Loucy (cell line): ENCODE measurements at regions not wholly inside any gene's neighbourhood (a gene's known extent, or its start where the extent isn't known, plus 50 kb on each side); places are given as distances from the start of the nearest gene placed in this dataset.

ENCODE experiments used
- H2AFZ ChIP-seq: fragments of 200-600 bp; sonication (generic); 2 replicates; pipeline ENCODE4 v1.6.0; 2016; ENCODE audit warnings: antibody characterized with exemption, mild to moderate bottlenecking, low read length, moderate library complexity
- H3F3A ChIP-seq: fragments of 200-600 bp; 2 replicates; pipeline ENCODE4 v1.6.0; 2016; ENCODE audit warnings: antibody characterized with exemption, low read depth, mild to moderate bottlenecking
- H3K27me3 ChIP-seq: fragments of 200-600 bp; sonication (generic); 2 replicates; pipeline ENCODE4 v1.6.1; 2014; ENCODE audit warnings: low read length, mild to moderate bottlenecking; ENCODE audit not compliant: insufficient read depth, poor library complexity, severe bottlenecking
- H3K36me3 ChIP-seq: fragments of 200-600 bp; sonication (generic); 2 replicates; pipeline ENCODE4 v1.6.1; 2016; ENCODE audit warnings: low read length; ENCODE audit not compliant: insufficient read depth
- H3K4me1 ChIP-seq: fragments of 200-600 bp; sonication (generic); 2 replicates; pipeline ENCODE4 v1.5.1; 2014; ENCODE audit warnings: low read length, mild to moderate bottlenecking; ENCODE audit not compliant: insufficient read depth, poor library complexity, severe bottlenecking
- H3K4me2 ChIP-seq: fragments of 200-600 bp; sonication (generic); 2 replicates; pipeline ENCODE4 v1.6.0; 2014; ENCODE audit warnings: antibody characterized with exemption, low read length, low read depth, mild to moderate bottlenecking; ENCODE audit not compliant: poor library complexity, severe bottlenecking
- H3K4me3 ChIP-seq: fragments of 200-600 bp; sonication (generic); 2 replicates; pipeline ENCODE4 v1.5.1; 2014; ENCODE audit warnings: low read length, mild to moderate bottlenecking, mixed read lengths; ENCODE audit not compliant: poor library complexity, severe bottlenecking
- H3K79me2 ChIP-seq: fragments of 200-600 bp; sonication (generic); 2 replicates; pipeline ENCODE4 v1.6.1; 2014; ENCODE audit warnings: low read length; ENCODE audit not compliant: insufficient read depth
- H3K9ac ChIP-seq: fragments of 200-600 bp; sonication (generic); 2 replicates; pipeline ENCODE4 v1.6.0; 2014; ENCODE audit warnings: mild to moderate bottlenecking, low read depth, low read length, moderate library complexity; ENCODE audit not compliant: poor library complexity, severe bottlenecking
- H3K9me2 ChIP-seq: fragments of 200-600 bp; sonication (generic); replicated peaks from 2 replicates; pipeline ENCODE4 v1.6.1; 2016; ENCODE audit warnings: low read depth, low read length, mixed read lengths
- H3K9me3 ChIP-seq: fragments of 200-600 bp; sonication (generic); 2 replicates; pipeline ENCODE4 v1.6.1; 2014; ENCODE audit warnings: mild to moderate bottlenecking, antibody characterized with exemption, low read length, low read depth; ENCODE audit not compliant: insufficient read depth
- H4K20me1 ChIP-seq: fragments of 200-600 bp; sonication (generic); 2 replicates; pipeline ENCODE4 v1.6.0; 2014; ENCODE audit warnings: antibody characterized with exemption, low read length, mild to moderate bottlenecking; ENCODE audit not compliant: insufficient read depth, poor library complexity, severe bottlenecking
- CTCF ChIP-seq: fragments of 200-600 bp; sonication (generic); conservative IDR thresholded peaks from 2 replicates; pipeline ENCODE4 v1.5.1; 2014; ENCODE audit warnings: mild to moderate bottlenecking, antibody characterized with exemption, low read length
- EZH2phosphoT487 ChIP-seq: fragments of 200-600 bp; IDR thresholded peaks from 2 replicates; pipeline ENCODE4 v1.6.1; 2018; ENCODE audit warnings: antibody characterized with exemption, mild to moderate bottlenecking, moderate library complexity, borderline replicate concordance

DNA sequence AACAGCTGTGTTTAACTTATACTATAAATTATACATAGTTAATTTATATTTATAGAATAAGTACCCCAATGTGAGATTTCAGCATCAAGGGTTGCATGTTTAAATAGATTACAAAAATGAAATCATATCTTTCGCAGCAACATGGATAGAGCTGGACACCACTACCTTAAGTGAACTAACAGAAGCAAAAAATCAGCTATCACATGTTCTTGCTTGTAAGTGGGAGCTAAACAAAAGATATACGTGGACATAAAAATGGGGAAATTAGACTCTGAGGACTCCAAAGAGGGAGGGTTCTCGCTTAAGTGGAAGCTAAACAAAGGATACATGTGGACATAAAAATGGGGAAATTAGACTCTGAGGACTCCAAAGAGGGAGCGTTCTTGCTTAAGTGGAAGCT is 626.5 kb upstream of the DPPA4 start:
- no peak overlapping the region for H3K9ac ChIP-seq
- no peaks in the 10 kb centered on the region for H3K79me2 ChIP-seq
- no peak overlapping the region for H3K4me2 ChIP-seq
- no peak overlapping the region for H3K4me3 ChIP-seq
- no peaks in the 10 kb centered on the region for H4K20me1 ChIP-seq
- no peaks in the 10 kb centered on the region for H3K4me1 ChIP-seq
- H3K27me3 ChIP-seq, result no peaks in the 10 kb centered on the region
- TF ChIP-seq EZH2phosphoT487 (no peak), CTCF (no peak)
- no peaks in the 10 kb centered on the region for H3K36me3 ChIP-seq
- no peak overlapping the region for H2AFZ ChIP-seq
- H3K9me2 ChIP-seq, result no peaks in the 10 kb centered on the region
- no peaks in the 10 kb centered on the region for H3K9me3 ChIP-seq
- H3F3A ChIP-seq, result no peaks in the 10 kb centered on the region

- H3K9ac ChIP-seq, result no peak overlapping the region
- no peaks in the 10 kb centered on the region for H3K27me3 ChIP-seq
- H3K4me2 ChIP-seq, result no peak overlapping the region
- no peaks in the 10 kb centered on the region for H4K20me1 ChIP-seq
- H2AFZ ChIP-seq, result no peak overlapping the region
- no peak for TF ChIP-seq CTCF
- TF ChIP-seq EZH2phosphoT487, result no peak
- H3K4me3 ChIP-seq, result no peak overlapping the region
- H3K79me2 ChIP-seq, result no peaks in the 10 kb centered on the region
- H3K9me2 ChIP-seq, result no peaks in the 10 kb centered on the region
- no peaks in the 10 kb centered on the region for H3K36me3 ChIP-seq
- H3K4me1 ChIP-seq, result no peaks in the 10 kb centered on the region
- H3K9me3 ChIP-seq, result no peaks in the 10 kb centered on the region
- no peaks in the 10 kb centered on the region for H3F3A ChIP-seq
Observed at GRCh38 chr3:109973733-109974132, 636.4 kb upstream of the DPPA4 start.

DNA sequence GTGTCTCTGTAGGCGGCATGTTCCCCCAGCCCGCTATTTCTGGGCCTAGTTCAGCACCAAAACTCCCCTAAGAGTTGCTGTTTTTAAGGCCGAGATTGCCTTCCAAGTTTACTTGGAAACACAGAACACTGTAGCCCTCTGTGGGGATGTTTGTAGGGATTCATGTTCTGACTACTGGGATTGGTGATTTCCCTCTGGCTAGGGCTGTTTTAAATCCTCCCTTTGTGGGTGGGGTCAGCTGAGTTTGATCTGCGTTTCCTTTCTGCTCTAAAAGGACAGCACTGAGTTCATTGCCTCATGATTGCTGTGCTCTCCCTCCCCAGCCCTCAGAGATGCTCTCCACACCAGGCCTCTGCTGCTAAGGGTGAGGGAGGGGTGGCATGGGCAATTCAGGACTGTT is 640.6 kb upstream of the DPPA4 start:
- Histone ChIP-seq H4K20me1 (no peaks in the 10 kb centered on the region), H2AFZ (no peak overlapping the region), H3K9me3 (no peaks in the 10 kb centered on the region), H3K27me3 (no peaks in the 10 kb centered on the region), H3K4me3 (no peak overlapping the region), H3K4me1 (no peaks in the 10 kb centered on the region), H3K4me2 (no peak overlapping the region), H3F3A (no peaks in the 10 kb centered on the region), H3K9ac (no peak overlapping the region), H3K36me3 (no peaks in the 10 kb centered on the region), H3K79me2 (no peaks in the 10 kb centered on the region), H3K9me2 (no peaks in the 10 kb centered on the region)
- TF ChIP-seq CTCF, result no peak
- no peak for TF ChIP-seq EZH2phosphoT487
